ENCODE measurements at regions not wholly inside any gene's neighbourhood (a gene's known extent, or its start where the extent isn't known, plus 50 kb on each side); places are given as distances from the start of the nearest gene placed in this dataset.

GRCh38 chr11:112548641-112549040 is 288.0 kb upstream of the PLET1 start (continued):
- no peak for TF ChIP-seq EP300 (IDR thresholded peaks at IDR 0.05; ENCODE audit: low read depth in 2 of 2, low read length in 2 of 2)
- TF ChIP-seq EP300 (CRISPR knock-in tag; IDR thresholded peaks at IDR 0.05; ENCODE audit: borderline replicate concordance) = no peak
- TF ChIP-seq ZBTB2 (CRISPR knock-in tag; IDR thresholded peaks at IDR 0.05; ENCODE audit: low read depth) = no peak
- TF ChIP-seq NPAS2 (CRISPR knock-in tag; IDR thresholded peaks at IDR 0.05; ENCODE audit: borderline replicate concordance) = no peak
- no peak for TF ChIP-seq MEF2D (CRISPR knock-in tag; IDR thresholded peaks at IDR 0.05)
- no peak for TF ChIP-seq ZNF543 (CRISPR knock-in tag; IDR thresholded peaks at IDR 0.05)
- TF ChIP-seq CERS6 (CRISPR knock-in tag; IDR thresholded peaks at IDR 0.05) = no peak
- no peak for TF ChIP-seq ZNF260 (CRISPR knock-in tag; IDR thresholded peaks at IDR 0.05; ENCODE audit: borderline replicate concordance, low read depth)
- no peak for TF ChIP-seq FIP1L1 (IDR thresholded peaks at IDR 0.05; ENCODE audit: borderline replicate concordance, insufficient read depth, low read depth, low read length)
- no peak for TF ChIP-seq ZFYVE20 (CRISPR knock-in tag; IDR thresholded peaks at IDR 0.05; ENCODE audit: borderline replicate concordance, low read depth)
- no peak for TF ChIP-seq ZFP36L2 (CRISPR knock-in tag; IDR thresholded peaks at IDR 0.05)
- TF ChIP-seq ZNF83 (CRISPR knock-in tag; IDR thresholded peaks at IDR 0.05; ENCODE audit: borderline replicate concordance) = no peak

Measured in HepG2 (cell line).